HS-27A (cell line): ENCODE measurements at regions not wholly inside any gene's neighbourhood (a gene's known extent, or its start where the extent isn't known, plus 50 kb on each side); places are given as distances from the start of the nearest gene placed in this dataset.

ENCODE experiments used
- DNase-seq: peaks from one replicate; pipeline ENCODE4 v3.0.0-alpha.2; 2012; ENCODE audit warnings: low read depth, missing footprints

DNA sequence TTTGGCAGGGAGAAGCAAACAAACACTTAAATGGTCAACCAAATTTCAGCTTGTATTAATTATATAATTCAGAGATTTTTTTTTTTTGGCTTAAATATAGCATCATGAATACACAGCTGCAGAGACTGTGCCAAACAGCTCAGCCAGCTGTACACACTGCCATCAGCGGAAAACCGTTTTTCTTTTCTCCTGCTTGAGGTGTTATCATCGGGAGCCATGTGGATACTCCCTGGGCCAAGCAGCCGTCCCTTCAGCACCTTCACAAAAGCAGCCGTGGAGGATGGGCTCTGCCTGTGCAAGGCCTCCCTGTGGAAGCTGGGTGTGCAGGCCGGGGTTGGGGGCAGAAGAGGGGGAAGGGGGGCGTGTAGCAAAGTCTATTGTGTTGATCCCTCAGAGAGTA lies 85.0 kb downstream of the NUF2 start:
- DNase-seq = no peak

DNA sequence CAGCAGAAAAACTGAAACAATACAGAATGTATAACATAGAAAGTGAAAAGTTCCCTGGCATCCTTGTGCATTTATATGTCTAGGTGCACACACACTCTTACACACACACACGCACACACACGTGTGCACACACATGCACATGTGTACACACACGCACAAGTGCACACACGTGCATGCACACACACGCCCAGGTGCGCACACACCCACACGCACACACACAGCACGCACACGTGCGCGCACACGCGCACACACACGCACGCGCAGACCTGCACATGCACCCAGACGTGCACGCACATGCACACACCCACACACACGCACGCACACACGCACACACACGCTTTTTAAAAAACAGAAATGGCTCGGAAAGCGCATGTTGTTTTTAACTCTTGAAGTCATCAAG lies 86.5 kb downstream of the NUF2 start:
- DNase-seq = no peak

DNA sequence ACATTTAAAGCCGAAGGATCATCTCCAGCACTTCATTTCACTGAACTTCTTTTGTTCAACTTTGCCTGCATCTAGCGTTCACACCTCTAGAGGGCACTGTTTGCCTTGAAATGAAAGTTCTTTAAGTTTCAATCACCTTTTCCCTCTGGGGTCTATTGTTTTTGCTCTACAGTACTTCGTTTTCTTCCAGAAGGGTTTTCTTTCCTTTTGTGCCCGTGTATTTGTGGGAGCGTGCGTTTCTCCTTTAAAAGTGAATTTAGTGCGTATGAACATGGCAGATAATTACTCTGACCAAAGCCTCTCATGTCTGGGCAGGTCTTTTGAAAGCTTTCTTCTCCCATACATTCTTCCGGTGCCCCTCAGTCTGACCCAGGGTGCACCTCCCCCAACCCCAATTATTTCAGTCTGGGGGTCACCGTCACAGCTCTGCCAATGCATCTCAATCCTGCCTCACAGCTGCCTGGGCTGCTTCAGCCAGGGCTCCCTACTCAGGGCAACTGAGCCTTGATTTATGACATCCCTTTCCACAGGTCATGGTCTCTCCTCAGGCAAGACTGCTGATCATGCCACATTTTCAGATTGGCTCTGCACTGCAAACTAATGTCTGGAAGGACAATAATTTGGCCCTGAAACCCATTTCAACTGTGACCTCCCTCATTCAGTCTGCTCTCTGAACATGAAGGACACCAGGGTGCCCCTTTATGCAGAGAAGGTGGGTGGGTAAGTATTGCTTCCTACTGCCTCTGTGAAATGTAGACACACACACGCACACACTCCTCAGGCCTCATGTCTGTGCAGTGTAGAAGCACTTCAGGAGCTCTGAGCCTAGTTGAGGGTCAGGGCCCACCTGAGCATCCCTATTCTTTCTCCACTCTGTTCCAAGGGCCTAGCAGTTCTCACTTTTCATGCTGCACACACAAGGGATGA lies 88.6 kb downstream of the NUF2 start:
- peak; percentile 15 for DNase-seq

DNA sequence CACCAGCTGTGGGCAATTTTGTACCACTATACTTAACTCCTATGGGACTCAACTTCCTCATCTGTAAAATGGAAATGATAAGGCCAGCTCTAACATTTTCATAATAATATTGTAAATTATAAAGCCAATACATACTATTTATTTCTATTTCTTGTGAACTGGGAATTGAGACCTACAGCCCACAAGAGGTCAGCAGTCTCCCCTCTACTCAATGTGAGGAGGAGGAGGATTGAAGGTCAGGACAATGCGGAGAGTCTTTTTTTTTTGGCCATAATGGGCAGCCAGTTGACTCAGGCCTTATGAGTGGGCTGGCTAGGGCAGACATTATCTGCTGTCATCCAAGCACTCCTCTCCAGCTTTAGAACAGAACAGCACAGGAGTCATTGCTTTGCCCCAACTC lies 90.5 kb downstream of the NUF2 start:
- no peak for DNase-seq

DNA sequence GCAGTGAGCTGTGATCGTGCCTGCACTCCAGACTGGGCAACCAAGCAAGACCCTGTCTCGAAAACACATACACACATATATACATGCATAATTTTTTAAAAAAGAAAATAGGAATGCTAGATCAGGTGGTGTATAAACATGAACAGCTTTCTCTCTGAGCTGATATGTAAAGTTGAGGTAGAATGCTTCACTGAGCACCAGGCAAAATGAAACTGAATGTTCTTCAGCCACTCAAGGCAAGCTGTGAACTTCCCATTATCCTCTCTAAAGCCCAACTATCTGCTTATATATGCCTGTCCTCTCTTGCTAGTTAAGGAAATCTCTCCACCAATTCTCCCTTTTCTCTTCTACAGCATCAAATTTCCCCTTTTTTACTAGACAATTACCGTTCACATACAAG lies 93.0 kb downstream of the NUF2 start:
- DNase-seq = no peak

DNA sequence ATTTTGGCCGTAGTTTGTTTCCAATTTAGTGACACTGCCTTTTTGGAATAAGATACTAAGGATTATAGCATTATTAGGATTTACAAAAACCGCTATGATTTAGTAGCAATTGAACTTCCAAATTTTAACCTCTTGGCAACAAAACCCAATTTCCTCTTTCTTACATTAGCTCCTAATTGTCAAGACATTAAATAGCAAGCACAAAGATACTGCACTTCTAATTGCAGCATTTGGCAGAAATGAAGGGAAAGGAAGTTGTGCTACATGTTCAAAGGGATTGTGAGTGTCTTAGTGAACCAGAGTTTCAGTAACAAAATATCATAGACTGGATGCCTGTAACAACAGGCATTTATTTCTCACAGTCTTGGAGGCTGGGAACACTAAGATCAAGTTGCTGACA lies 99.9 kb downstream of the NUF2 start:
- no peak for DNase-seq

DNA sequence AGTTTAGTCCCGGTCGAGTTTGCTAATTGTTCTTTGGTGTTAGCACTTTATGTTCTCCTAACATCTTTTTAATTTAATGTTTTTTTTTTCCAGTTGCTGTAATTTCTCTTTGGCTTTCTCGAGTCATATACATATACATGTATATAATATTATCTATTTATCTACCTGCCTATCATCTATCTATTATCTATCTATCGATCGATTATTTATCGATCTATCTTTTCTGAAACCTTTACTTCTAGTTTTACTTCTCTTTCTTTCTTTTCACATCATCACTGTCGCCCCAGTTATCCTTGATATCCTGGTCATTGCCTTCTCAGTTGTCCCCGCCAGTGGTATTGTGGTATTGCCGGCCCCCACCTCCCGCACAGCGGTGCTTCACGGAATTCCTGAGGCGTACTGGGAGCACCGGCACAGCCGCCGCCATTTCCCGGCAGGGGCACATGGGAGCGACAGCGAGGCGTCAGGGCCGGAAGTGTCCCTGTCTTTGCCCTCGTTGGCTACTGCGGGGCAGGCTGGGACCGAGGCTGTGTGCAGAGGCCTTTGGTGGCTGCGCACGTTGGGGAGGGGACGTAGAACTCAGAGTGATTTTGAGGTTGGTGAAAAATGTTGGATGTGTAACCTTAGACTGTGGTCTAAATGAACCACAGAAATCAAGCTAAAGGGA lies 101.1 kb downstream of the NUF2 start:
- no peak for DNase-seq

DNA sequence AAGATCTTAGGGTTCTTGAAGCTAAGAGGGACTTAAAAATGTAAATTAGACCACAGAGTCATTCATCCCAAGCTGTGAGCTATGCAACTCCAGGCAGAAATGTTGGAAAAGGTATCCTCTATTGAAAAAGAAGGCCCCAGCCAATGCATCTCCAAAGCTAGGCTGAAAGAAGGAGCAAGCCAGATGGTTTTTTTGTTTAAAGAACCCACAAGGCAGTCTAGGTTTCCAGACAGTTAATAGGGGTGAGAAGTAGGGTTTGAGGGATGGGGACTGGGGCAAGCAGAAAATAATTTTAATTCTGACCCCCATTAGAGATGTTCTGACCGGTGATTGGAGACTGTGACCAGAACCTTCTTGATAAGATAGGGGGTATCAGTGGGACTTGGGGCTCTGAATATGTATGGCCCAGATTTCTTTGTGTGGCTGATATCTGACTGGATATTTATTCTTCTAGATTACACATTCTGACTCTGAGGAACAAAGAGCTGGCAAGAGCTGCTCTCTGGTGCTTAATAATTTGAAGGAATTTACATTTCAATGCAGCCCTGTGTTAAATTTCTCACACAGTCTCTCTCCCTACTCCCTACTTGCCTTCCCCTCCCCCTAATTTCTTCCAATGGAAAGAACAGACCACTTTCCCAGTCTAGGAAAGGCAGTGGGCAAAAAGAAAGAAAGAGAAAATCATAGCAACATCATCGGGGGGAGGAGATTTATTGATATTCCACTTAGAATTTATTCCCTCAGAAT lies 104.9 kb downstream of the NUF2 start:
- DNase-seq = no peak

DNA sequence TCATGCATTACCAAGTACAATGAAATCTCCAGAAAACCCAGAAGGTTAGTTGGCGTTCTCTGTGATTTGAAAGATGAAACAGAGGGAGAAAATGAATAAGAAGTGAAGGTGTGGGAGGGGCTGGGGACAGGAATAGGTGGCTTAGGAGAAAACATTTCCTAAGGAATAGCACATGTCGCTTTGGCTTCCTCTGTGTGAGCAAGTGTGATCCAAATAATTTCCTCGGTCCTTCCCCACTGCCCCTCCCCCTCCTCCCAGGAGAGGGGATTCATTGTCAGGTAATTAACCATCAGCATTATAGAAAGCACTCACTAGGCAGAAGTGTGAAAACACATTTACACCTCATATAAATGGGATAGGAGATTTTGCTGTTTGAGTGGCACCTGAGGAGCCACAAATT lies 105.5 kb downstream of the NUF2 start:
- DNase-seq = no peak

DNA sequence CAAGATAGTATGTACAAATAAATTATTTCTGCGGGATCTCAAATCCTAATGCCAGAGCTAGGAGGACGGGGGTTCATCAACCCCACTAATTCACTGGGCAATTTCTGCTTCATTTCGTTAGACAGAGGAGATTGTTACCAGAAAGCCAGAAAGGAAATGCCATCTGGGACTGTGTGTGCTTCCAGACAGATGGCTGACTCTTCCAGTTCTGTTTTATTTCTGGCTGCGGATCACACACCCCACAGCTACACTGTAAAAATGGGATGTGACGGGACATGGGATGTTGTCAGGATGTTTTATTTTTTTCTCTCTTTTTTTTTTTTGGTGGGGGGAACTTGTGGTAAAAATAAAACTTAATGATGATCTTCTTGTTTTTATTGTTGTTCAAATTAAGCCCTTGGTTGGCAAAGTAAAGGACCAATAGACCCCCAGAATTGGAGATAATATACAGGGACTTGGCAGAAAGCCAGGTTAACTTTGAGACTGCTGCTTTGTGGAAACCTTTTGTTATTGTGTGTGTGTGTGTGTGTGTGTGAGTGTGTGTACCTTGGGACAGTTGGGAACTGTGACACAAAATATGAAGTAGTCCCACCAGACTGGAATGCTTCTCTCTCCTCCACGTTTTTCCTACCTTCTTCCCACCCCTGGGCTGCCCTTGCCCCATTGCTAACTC lies 114.5 kb downstream of the NUF2 start:
- no peak for DNase-seq

DNA sequence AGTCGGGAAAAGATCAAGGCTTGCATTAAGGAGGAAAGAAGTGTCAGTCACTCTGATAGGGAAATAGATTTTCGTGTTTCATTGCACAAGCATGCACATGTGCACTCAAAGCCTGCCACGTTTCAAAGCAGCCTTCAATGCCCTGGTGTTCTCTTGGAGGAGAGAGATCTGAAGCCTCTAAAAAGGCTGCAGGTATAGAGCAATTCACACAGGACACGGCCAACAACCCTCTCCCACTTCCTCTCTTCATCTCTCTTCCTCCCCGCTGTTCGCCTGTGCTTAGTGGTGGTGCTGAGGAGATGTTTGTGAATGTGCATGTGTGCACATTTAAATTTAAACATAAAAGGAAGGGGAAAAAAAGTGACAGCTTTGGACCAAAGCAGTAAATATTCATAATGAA lies 117.7 kb downstream of the NUF2 start:
- no peak for DNase-seq

DNA sequence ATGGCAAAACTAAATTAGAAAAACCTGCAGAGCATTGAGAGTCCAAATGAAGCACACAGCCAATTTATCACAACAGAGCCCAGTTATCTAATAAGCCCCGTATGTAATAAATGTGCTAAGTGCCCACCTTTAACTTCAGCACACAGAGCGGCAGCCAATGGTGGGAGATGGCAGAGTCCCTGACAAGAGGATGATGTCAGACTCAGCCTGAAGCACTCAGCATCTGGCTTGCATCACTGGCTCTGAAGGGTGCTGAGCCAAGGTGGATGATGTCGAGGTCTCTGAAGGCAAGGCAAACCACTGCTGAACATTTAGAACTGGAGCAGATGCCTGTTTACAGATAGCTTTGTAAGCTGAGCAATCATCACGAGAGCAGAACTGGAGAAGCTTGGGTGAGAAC lies 118.3 kb downstream of the NUF2 start:
- no peak for DNase-seq

DNA sequence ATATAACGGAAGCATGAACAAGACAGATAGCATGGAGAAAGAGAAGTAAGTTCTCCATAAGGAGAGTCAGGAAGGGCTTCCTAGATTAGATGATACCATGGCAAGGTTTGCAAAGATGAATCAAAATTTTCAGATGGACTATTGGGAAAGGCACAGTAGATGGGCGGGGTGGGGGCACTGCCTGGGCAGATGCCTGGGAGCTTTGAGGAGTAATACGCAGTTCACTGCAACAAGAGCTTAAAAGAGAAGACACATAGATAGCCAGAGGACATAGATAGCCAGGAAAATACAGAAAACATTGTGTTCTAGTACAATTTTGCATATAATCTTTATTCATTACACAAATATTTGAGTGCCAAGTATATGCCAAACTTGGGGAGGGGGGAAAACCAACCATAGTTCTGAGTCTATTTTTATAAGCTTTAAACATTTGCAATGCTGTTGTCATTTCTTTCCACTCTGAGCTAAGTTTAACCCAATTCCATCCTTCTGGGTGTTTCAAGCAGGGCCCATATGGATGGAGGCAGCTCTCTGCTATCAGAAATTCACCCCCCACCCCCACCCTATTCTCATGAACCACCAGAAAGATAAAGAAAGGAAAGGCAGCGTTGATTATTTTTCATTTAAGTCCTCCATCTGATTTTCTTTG lies 120.6 kb downstream of the NUF2 start:
- DNase-seq = no peak

DNA sequence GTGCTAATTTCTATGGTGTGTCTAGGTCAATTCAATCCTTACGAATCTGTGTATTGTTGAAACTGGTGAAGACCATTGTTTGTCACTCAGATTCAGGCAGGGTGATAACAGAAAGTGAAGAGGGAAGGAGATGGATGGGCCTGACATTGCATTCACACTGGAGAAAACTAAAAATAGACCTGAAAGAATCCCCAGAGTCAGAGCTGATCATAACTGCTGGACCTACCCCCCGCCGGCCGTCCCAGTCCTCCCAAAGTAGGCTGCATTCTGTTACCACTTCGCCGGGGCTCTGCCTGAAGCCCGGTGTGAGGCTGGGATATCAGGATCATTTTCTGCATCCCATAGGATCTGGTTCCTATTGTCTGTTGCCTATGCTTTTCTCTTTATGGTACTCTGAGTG lies 121.1 kb downstream of the NUF2 start:
- DNase-seq = no peak

DNA sequence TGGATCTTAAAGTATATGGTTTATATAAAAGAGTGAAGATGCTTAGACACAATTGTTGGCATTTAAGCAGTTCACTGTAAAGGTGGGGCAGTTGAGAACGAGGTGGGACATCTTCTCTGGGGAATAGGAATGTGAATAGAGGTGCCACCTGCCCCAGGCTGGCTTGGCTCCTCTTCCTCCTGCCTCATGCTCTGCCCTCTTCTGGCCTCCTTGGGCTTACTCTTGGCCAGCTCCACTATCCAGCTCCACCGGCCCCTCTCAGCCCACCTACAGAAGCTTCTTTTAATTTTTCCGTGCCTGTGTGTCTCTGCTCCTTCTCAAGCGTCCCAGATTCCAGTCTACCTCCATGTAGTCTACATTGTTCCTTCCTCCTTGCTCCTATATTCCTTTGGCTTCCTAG lies 122.1 kb downstream of the NUF2 start:
- no peak for DNase-seq

DNA sequence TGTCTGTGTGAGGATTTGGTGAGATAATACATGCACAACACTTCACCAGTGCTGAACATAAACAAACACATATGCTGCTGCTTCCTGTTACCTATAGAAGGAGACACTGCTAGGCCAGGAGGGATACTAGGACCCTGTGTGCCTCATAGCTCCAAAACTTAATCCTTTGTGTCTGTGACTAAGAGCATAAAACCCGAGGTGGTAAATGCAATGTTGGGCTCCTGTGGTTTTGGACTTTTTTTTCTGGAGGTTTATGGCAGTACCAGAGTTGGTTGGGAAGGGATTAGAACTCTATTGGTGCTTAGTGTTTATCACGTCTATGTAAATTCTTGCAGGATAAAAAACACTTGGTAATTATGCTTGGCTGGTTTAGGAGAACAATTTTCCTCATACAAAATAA lies 122.9 kb downstream of the NUF2 start:
- no peak for DNase-seq

DNA sequence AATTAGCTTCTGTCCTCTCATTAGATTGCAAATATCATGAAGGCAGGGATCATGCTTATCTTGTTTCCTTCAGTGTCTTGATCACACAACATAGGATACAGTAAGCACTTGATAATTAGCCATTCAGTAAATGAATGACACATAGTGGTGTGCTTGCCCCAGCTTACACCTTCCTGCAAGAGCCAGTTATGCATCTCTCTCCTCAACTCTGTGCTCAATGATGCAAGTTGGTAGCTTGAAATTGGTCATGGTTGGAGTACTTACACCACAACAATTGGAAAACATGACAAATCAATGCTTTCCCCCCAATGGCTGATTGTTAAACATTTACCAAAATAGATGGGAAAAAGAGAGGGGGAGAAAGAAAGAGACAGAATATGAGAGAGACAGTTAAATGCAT lies 129.2 kb downstream of the NUF2 start:
- DNase-seq = no peak

DNA sequence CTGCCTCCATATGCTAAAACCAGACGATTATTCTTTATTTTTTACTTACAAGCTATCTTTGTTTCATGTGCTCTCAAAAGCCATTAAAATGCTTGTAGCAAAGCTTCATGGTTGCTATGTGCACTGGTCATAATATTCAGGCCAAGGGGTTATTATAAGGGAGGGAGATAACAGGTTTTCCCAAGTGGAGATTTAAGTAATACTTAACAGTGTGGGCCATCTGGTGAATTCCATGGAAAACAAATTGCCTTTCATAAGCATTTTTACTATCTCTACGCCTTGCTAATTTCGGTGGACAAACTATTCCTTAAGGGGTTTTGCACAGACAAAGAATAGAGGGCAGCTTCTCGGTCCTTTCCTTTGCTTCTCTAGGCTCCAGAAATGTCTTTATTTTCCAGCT lies 137.8 kb downstream of the NUF2 start:
- no peak for DNase-seq

DNA sequence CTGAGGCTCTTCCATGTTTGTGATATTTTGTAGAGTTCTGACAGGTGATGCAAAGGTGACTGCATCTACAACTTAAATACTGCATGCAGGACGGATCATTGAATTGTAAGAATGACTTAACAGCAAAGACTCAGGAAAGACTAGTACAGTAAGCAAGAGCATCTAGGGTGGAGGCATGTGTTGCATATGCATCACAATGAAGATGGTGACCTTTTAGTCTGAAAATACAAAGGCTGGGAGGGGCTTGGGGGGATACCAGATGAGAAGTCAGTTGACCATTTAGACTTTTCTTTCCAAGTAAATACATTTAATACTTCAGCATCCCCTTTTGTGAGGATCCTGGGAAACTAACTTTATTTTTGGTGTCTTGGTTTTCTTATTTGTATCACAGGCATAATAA lies 145.5 kb downstream of the NUF2 start:
- no peak for DNase-seq

DNA sequence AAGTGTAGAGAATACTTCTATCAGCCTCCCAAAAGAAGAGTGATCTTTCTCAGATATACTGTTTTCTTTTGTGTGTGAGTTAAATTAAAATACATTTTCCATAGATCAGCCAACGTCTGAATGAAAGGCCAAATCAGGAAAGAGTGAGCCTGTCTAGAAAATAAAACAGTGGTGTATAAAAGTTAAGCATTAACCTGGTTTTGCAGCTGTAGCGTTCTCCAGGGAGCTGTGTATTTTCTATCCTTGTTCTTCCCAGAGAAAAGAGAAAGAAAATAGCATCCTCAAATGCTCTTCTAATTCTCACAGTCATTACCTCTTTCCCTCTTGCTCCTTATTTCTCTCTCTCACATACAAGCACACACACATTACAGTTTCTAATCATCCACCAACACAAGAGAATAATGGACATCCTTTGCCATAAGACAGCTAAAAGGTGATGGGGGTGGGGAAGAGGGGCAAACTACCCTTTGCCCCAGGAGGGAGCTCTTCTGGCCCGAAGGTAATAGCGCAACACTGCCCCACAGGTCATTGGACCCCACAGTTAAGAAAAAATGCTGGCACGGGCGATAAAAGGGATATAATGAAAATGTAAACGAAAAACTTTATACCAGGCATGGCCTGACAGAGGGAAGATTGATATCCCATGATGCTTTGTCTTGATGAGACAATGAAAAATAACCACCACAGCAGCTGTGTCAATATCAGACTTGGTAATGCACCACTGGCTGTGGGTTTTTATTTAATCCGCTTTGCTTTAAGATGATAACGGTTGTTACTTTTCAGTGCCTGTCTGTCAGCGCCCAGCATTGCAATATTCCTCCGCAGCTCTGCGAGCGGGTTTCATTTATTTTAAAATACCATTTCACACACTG lies 150.3 kb downstream of the NUF2 start:
- DNase-seq = no peak
